GM18517 (cell line): ENCODE measurements at regions not wholly inside any gene's neighbourhood (a gene's known extent, or its start where the extent isn't known, plus 50 kb on each side); places are given as distances from the start of the nearest gene placed in this dataset.
"Not testable (repeated sequence)": the region's sequence is repeated elsewhere in the genome, so short reads cannot be mapped to it uniquely, and the experiment has no call there.

Experiments used
- ATAC-seq: cut with Tn5 transposase; IDR thresholded peaks from one replicate; pipeline ENCODE4 v1.9.1; 2021; ENCODE audit warnings: mild to moderate bottlenecking, moderate library complexity; ENCODE audit not compliant: unreplicated experiment

DNA sequence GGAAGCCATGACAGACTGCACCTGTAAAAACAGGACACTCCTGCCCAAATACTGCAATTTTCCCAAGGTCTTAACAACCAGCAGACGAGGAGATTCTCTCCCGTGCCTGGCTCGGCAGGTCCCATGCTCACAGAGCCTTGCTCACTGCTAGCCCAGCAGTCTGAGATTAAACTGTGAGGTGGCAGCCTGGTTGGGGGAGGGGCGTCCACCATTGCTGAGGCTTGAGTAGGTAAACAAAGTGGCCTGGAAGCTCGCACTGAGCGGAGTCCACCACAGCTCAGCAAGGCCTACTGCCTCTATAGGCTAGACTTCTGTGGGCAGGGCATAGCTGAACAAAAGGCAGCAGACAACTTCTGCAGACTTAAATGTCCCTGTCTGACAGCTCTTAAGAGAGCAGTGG lies 80.3 kb downstream of the ANXA5 start:
- not testable (repeated sequence) for ATAC-seq

DNA sequence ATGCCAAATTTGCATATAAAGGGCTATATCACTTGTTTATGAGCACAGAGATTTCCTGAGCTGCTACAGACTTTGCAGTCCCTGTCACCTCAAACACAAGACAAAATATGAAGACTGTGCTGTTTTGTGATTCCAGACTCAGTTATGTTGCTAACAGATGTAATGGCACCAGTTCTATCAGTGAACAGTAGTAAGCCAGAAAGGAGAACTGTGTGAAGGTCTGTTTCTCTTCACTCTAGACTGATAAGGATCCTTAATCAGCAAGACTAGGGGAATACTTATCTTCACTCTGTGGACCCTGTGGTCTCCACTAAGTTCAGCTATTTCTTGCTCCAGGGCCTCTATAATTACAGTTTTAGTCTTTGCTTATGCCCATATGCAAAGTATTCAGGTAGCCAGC lies 82.7 kb downstream of the ANXA5 start:
- ATAC-seq = no peak

DNA sequence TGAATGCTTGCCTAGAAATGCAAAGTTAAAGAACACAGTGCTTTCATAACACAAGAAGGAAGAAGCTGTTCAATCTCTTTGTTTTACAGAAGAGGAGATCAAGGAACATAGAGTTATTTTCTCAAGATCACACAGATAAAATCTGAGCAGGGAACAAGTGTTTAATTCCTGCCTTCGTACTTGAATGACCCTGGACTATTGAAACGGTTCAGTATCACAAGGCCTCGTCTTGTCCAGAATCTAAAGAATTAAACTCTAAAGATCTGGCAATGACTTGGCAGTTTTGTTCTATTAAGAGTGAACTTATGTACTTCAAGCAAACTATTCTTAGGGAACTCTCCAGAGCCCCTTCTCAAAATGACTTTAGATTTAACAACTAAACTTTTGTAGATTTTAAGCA lies 97.7 kb downstream of the ANXA5 start:
- no peak for ATAC-seq

DNA sequence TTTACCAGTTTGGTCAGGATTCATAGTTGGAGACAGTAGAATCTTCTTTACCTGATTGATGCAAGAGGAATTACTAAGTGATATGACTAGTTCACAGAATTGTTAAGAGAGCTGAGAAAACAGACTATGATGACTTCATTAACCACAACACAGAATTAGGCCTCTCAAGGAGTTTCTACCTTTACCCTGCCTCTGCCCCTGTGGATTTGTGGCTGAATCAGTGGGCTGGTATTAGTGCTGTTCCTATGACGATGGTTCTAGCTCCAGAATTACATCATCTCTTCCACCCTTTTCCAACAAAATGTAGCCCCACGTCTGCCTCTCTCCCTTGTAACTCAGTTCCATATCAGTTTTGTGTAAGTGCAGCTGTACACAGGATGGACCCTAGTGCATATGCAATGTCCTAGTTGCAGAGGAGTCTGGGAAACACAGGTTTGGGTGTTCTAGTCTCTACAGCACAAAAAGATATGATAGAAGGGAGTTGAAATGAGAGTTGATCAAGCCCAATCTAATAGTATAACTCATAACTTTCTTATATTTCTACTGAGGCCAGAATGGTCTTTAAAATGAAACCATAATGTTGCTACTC lies 99.3 kb downstream of the ANXA5 start:
- ATAC-seq = no peak

DNA sequence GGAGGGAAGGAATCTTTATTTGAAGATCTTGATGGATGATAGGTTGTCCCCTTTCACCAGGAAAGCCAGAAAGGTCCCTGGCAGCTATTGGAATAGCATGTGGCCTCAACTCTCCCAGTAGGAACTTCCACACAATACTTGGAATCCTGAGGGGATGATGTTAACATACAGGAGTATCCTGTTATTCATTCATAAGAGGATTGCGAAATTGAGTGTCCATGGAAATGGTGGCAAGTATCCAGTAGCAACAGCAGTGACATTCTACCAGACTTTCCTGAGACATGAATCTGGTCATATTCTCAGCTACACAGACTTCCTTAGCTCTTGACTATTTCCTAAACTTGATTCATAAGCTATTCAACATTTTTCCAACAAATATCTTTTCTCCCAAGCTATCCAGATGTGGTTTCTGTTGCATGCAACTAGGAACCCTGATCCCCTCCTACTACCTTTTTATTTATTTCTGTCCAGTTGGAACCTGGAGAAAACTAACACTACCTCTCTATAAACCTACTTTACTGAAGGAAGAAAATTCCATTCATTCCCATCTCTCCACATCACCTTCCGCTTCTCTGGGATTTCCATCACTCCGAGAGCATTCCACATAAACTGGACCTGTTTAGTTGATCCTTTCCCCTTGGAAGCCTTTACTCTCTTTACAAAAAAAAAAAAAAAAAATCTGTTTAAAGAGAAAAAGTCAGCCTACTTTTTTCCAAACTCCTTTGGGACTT lies 101.8 kb downstream of the ANXA5 start:
- ATAC-seq = no peak

DNA sequence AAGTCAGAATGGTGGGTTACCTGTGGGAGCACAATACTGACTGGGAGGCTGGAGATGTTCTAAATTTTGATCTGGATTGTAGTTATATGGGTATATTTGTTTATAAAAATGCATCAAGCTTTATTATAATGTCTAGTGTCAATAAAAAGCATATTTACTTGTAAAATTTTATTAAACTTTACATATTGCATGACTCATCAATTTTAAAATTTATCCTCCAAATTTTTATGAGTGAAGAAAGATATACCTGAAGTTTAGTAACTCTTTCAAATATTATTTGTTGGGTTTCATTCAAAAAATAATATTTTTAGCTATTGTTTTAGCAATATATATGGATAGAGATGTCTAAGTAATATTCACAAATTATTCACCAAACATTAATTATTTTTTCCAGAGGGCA lies 103.0 kb downstream of the ANXA5 start:
- no peak for ATAC-seq

DNA sequence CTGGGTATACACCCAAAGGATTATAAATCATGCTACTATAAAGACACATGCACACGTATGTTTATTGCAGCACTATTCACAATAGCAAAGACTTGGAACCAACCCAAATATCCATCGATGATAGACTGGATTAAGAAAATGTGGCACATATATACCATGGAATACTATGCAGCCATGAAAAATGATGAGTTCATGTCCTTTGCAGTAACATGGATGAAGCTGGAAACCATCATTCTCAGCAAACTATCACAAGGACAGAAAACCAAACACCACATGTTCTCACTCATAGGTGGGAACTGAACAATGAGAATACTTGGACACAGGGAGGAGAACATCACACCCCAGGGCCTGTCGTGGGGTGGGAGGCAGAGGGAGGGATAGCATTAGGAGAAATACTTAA lies 104.5 kb downstream of the ANXA5 start:
- ATAC-seq = not testable (repeated sequence)

DNA sequence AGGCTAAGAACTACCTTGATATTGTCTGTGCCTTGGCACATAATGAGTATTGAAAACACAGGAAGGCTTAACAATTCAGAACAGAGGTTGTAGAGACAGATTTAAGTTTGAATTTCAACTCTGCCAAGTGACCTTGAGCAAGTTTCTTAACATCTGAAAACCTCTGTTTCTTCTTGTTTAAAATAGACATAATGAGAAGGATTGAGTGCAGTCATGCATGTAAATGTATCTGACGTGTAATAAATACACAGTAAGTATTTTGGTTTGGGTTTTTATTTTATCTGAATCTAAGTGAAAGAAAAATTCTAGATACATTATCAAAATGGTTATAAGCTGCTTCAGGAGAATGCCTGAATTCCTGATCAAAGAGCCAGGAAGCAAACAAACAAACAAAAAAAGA lies 111.9 kb downstream of the ANXA5 start:
- no peak for ATAC-seq

DNA sequence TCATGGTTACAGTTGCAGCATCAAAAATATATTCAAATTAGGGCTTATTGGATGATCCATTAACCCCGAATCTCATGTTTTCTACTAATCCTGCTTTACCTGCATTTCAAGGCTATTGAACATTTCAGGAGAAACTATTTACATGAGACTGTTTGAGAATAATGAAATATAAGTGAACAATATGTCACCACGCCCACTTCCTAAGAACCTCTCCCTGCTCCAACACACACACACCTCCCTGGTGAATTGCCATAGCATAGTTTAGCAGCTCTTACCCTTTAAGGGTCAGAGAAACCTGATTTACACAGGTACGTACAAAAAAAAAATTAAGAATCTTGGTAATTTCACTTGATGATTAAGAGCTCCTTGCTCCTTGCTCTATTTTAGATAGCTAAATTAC lies 113.4 kb downstream of the ANXA5 start:
- no peak for ATAC-seq

DNA sequence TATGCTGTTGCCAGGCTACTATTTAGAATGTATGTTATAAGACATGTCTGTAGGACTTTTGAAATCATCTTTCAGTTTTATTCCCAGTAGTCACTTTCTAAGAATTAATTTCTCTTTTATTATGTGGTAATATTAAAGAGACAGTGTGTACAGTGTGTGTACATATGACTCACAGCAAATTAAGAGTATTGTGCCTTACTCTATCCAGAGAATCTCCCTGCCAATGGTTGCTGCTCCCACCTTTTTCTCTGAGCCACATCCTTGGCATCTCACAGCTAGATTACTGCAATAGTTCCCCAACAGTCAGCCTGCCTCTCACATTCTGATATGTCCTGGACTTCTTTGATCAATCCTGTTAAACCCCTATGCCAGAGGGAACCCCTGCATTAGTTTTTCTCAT lies 114.5 kb downstream of the ANXA5 start:
- ATAC-seq = no peak

DNA sequence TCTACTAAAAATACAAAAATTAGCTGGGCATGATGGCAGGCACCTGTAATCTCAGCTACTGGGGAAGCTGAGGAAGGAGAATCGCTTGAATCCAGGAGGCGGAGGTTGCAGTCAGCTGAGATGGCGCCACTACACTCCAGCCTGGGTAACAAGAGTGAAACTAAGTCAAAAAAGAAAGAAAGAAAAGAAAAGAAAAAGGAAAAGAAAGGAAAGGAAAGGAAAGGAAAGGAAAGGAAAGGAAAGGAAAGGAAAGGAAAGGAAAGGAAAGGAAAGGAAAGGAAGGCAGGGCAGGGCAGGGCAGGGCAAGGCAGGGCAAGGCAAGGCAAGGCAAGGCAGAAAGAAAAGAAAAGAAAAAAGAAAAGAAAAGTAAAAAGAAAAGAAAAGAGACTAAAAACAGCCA lies 121.4 kb downstream of the ANXA5 start:
- ATAC-seq = not testable (repeated sequence)

GRCh38 chr4:121574618-121575017 lies 122.2 kb downstream of the ANXA5 start:
- no peak for ATAC-seq

DNA sequence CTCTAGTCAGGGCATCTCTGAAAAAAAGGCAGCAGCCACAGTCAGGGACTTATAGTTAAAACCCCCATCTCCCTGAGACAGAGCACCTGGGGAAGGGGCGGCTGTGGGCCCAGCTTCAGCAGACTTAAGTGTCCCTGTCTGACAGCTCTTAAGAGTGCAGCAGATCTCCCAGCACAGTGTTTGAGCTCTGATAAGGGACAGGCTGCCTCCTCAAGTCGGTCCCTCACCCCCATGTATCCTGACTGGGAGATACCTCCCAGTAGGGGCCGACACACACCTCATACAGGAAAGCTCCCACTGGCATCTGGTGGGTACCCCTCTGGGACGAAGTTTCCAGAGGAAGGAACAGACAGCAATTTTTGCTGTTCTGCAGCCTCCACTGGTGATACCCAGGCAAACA lies 129.0 kb downstream of the ANXA5 start:
- no peak for ATAC-seq

GRCh38 chr4:121564840-121565375 lies 131.9 kb downstream of the ANXA5 start:
- ATAC-seq = no peak

GRCh38 chr4:121562811-121563210 lies 134.0 kb downstream of the ANXA5 start:
- ATAC-seq = no peak

GRCh38 chr4:121555315-121556107 lies 141.3 kb downstream of the ANXA5 start:
- no peak for ATAC-seq

- ATAC-seq = no peak
Observed at GRCh38 chr4:121554382-121554781, 142.4 kb downstream of the ANXA5 start.

- no peak for ATAC-seq
Observed at GRCh38 chr4:121551881-121552280, 144.9 kb downstream of the ANXA5 start.

GRCh38 chr4:121551271-121551670 lies 145.5 kb downstream of the ANXA5 start:
- no peak for ATAC-seq

DNA sequence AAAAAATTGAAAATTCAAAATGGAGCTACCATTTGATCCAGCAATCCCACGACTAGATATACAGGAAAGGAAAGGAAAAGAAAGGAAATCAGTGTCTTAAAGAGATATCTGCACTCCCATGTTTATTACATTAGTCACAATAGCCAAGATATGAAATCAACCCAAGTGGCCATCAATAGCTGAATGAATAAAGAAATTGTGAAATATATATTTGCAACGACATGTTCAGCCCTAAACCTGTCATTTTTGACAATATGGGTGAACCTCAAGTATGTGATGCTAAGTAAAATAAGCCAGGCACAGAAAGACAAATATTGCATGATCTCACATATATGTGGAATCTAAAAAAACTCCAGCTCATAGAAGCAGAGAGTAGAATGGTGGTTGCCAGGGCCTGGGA lies 155.1 kb downstream of the ANXA5 start:
- ATAC-seq = no peak

DNA sequence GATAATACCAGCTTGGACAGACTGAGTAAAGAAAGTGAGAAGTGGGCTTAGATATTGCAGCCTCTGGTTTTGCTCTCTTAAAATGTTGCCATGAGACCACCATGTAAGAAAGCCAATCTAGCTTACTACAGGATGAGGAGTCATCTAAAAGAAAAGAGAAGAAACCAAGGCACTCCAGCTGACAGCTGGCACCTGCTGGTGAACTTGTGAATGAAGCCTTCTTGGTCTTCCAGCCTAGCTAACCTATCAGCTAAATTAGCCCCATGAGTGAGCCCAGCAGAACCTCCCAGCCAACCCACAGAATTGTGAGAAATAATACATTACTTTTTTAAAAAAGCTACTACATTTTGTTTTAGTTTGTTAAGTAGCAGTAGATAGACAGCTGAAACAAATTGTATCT lies 154.5 kb upstream of the QRFPR start:
- ATAC-seq = no peak

- ATAC-seq = no peak
Observed at GRCh38 chr4:121534187-121534586, 153.4 kb upstream of the QRFPR start.
